NT2/D1 (cell line): ENCODE measurements at regions not wholly inside any gene's neighbourhood (a gene's known extent, or its start where the extent isn't known, plus 50 kb on each side); places are given as distances from the start of the nearest gene placed in this dataset.
"Not testable (repeated sequence)": the region's sequence is repeated elsewhere in the genome, so short reads cannot be mapped to it uniquely, and the experiment has no call there.

Experiments used
- YY1 ChIP-seq: IDR thresholded peaks from 2 replicates; pipeline ENCODE4 v1.6.1; 2011; ENCODE audit not compliant: insufficient read length, insufficient read depth
- ZNF274 ChIP-seq: IDR thresholded peaks from 2 replicates; pipeline ENCODE4 v1.6.1; 2011; ENCODE audit warnings: mild to moderate bottlenecking, low read depth, low read length

DNA sequence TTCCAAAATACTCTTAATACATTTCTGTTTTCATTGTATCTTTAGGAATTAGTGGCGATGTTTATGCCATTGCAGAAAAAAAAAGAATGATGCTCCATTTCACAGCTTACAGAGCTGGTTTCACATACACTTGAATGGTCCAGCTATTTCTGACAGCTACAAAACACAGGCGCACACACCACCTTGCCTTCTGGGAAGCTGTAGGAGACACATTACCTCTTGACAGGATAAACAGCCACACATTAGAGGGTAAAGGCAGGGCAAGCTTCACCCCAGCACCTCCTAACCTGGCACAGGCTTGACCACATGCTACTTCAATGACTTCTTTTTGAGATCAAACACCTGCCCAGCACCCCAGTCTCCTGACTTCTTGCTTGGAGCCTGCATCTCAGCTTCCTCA lies 73.2 kb upstream of the PLGLB2 start:
- not testable (repeated sequence) for TF ChIP-seq YY1, ZNF274
